ENCODE measurements at regions not wholly inside any gene's neighbourhood (a gene's known extent, or its start where the extent isn't known, plus 50 kb on each side); places are given as distances from the start of the nearest gene placed in this dataset.
"Not testable (repeated sequence)": the region's sequence is repeated elsewhere in the genome, so short reads cannot be mapped to it uniquely, and the experiment has no call there.

DNA sequence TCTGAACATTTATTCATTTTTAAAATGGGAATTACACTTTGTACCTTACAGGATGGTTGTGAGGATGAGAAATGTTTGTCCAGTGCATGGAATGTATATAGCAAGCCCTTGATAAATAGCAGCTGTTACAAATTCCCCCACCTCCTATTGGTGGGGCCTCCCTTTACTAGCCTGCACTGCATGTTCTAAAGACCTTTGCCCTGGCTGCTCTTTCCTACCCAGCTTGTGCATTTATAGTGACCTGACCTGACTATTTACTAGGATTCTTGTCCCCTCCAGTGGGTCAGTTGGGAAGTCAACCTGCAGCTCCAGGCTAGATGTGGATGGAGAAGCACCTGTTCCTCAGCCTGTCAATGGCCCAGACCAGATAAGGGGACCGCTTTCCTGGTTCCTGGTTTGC lies 180.3 kb downstream of the HIPK3 start:
- Histone ChIP-seq H3K27me3 (no peaks in the 10 kb centered on the region), H3K27ac (no peak overlapping the region), H3K4me1 (no peaks in the 10 kb centered on the region), H3K36me3 (no peaks in the 10 kb centered on the region), H3K4me3 (no peak overlapping the region), H3K9me3 (peaks cover 0 to 6% (median 0%) of the 10 kb centered on the region in 3 donors)
- DNase-seq = no peak
- WGBS, 2 donors = 89 to 90% methylated on average over 1 of the region's 1 CpG
- intact Hi-C loops (cut with DNase I) = no loop called here
- TF ChIP-seq, protein P1, sequence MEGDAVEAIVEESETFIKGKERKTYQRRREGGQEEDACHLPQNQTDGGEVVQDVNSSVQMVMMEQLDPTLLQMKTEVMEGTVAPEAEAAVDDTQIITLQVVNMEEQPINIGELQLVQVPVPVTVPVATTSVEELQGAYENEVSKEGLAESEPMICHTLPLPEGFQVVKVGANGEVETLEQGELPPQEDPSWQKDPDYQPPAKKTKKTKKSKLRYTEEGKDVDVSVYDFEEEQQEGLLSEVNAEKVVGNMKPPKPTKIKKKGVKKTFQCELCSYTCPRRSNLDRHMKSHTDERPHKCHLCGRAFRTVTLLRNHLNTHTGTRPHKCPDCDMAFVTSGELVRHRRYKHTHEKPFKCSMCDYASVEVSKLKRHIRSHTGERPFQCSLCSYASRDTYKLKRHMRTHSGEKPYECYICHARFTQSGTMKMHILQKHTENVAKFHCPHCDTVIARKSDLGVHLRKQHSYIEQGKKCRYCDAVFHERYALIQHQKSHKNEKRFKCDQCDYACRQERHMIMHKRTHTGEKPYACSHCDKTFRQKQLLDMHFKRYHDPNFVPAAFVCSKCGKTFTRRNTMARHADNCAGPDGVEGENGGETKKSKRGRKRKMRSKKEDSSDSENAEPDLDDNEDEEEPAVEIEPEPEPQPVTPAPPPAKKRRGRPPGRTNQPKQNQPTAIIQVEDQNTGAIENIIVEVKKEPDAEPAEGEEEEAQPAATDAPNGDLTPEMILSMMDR (IDR thresholded peaks at IDR 0.05) = no peak
- TF ChIP-seq POLR2A (IDR thresholded peaks at IDR 0.05) = no peak

DNA sequence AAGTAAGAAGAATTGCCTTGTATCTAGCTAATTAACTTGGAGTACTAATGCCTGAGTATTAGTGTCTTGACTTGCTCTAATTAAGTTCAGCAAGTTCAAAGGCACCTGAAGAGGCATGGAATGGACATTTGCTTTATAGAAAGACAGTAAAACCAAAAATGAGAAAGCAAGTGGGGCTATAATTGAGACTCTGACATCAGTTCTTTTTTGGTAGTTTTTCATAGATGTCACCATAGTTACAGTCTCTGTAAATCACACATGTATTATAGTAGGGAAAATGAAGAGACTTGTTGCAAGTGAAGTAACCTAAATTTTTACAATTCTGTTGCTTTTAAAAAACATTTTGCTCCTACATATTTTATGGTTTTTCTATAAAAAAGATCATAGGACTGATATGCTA lies 178.0 kb downstream of the HIPK3 start:
- no peak for DNase-seq
- no peaks in the 10 kb centered on the region for H3K4me1 ChIP-seq
- intact Hi-C loops (cut with DNase I) = no loop called here

DNA sequence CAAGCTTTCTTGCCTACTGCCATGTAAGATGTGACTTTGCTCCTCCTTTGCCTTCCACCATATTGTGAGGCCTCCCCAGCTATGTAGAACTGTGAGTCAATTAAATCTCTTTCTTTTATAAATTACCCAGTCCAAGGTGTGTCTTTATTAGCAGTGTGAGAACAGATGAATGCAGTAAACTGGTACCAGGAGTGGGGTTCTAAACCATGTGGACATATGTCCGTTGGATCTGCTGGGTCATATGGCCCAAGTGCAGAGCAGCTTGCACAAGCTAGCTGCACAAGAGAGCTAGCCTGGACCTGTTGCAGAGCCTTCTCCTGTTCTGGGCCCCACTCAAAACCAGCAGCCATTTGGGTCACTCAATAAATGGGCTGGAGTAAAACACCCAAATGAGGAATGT lies 177.1 kb downstream of the HIPK3 start:
- Histone ChIP-seq H3K27ac (no peak overlapping the region), H3K27me3 (peaks cover 0 to 10% (median 0%) of the 10 kb centered on the region in 4 donors), H3K9me3 (peaks cover 0 to 6% (median 0%) of the 10 kb centered on the region in 3 donors), H3K4me3 (no peak overlapping the region), H3K4me1 (no peaks in the 10 kb centered on the region), H3K36me3 (no peaks in the 10 kb centered on the region)
- intact Hi-C loops (cut with DNase I) = no loop called here
- DNase-seq = no peak
- WGBS, 2 donors = 78 to 82% methylated on average over 1 of the region's 1 CpG
- TF ChIP-seq POLR2A (IDR thresholded peaks at IDR 0.05) = no peak
- TF ChIP-seq, protein P1 (IDR thresholded peaks at IDR 0.05) = no peak

More for the DNA sequence above, 178.0 kb downstream of the HIPK3 start:
- TF ChIP-seq, protein P1 (IDR thresholded peaks at IDR 0.05) = no peak
- no peak for TF ChIP-seq POLR2A (IDR thresholded peaks at IDR 0.05)
- Histone ChIP-seq H3K27ac (no peak overlapping the region), H3K4me3 (no peak overlapping the region), H3K36me3 (no peaks in the 10 kb centered on the region), H3K27me3 (peaks cover 0 to under 1% (median 0%) of the 10 kb centered on the region in 4 donors), H3K9me3 (peaks cover 0 to 6% (median 0%) of the 10 kb centered on the region in 3 donors)

DNA sequence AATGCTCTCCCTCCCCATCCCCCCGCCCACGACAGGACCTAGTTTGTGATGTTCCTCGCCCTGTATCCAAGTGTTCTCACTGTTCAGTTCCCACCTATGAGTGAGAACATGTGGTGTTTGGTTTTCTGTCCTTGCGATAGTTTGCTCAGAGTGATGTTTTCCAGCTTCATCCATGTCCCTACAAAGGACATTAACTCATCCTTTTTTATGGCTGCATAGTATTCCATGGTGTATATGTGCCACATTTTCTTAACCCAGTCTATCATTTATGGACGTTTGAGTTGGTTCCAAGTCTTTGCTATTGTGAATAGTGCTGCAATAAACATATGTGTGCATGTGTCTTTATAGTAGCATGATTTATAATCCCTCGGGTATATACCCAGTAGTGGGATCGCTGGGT lies 171.3 kb downstream of the HIPK3 start:
- H3K4me1 ChIP-seq; H3K27ac ChIP-seq; H3K36me3 ChIP-seq; H3K4me3 ChIP-seq; DNase-seq; H3K9me3 ChIP-seq; intact Hi-C loops (cut with DNase I): not testable (repeated sequence)
- H3K27me3 ChIP-seq = peaks cover 0 to 41% (median 0%) of the 10 kb centered on the region in 4 donors
- WGBS, 2 donors = 83 to 86% methylated on average over 7 of the region's 7 CpGs

DNA sequence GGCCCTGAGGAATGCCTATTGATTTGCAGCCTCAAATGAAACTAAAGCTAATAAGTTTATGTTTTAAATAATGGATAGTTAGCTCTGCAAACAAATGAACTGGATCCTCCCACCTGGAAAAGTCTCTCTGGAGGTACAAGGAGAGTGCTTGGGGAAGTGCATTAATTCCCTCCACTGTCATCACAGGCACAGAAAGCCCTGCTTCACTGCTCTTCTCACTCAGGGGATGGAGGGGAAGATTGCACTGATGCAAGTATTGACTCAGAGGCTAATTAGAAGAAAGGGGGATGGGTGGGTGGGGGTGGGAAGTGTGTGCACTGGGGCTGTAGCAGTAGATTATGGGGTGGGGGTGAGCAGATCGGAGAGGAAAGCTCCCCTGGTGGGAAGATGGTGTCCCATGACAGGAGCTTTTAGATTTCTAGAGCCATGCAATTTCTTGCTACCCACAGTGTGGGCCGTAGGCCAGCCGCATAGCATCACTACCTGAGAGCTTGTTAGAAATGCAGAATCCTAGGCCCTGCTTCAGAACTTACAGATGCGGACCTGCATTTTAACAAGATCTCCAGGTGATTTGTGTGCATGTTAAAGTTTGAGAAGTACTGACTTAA lies 163.9 kb downstream of the HIPK3 start:
- Histone ChIP-seq H3K4me3 (no peak overlapping the region), H3K27ac (no peak overlapping the region), H3K36me3 (no peaks in the 10 kb centered on the region), H3K27me3 (peaks cover 0 to 34% (median 0%) of the 10 kb centered on the region in 4 donors), H3K4me1 (no peaks in the 10 kb centered on the region), H3K9me3 (no peaks in the 10 kb centered on the region)
- no peak for DNase-seq
- WGBS, 2 donors = 89 to 94% methylated on average over 4 of the region's 4 CpGs
- intact Hi-C loops (cut with DNase I) = no loop called here
- TF ChIP-seq, protein P1 (IDR thresholded peaks at IDR 0.05) = no peak
- TF ChIP-seq POLR2A (IDR thresholded peaks at IDR 0.05) = no peak

DNA sequence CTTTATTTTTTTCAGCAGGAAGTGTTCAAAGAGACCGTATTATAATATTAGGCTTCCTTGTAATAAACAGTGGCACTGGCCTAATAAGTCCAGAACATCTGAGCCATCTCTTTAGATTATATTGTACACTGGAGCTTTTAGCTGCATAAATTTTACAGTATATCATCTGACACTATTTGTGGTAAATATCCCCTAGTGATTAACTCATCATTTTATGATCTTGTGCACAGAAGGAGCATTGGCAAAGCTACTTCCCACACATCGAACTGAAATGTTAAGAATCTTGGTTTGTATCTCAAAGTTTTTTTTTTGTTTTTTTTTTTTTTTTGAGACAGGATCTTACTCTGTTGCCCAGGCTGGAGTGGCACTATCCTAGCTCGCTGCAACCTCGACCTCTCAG lies 162.7 kb downstream of the HIPK3 start:
- Histone ChIP-seq H3K27ac (no peak overlapping the region), H3K36me3 (no peaks in the 10 kb centered on the region), H3K9me3 (no peaks in the 10 kb centered on the region), H3K27me3 (peaks cover 0 to 46% (median 0%) of the 10 kb centered on the region in 4 donors), H3K4me1 (no peaks in the 10 kb centered on the region), H3K4me3 (no peak overlapping the region)
- 74 to 78% methylated on average over 4 of the region's 4 CpGs for WGBS, 2 donors
- intact Hi-C loops (cut with DNase I) = no loop called here
- TF ChIP-seq, protein P1 (IDR thresholded peaks at IDR 0.05) = no peak
- no peak for DNase-seq
